GM10266 (cell line): ENCODE measurements at regions not wholly inside any gene's neighbourhood (a gene's known extent, or its start where the extent isn't known, plus 50 kb on each side); places are given as distances from the start of the nearest gene placed in this dataset.

Experiments
- DNase-seq: peaks from one replicate; pipeline ENCODE4 v3.0.0; 2012; ENCODE audit errors: extremely low spot score
- TF ChIP-seq, protein P1 (sequence below): IDR thresholded peaks from 2 replicates; pipeline ENCODE4 v1.5.1; 2012; ENCODE audit warnings: mild to moderate bottlenecking, low read depth; ENCODE audit not compliant: control insufficient read depth, insufficient read depth; ENCODE audit errors: missing control alignments

DNA sequence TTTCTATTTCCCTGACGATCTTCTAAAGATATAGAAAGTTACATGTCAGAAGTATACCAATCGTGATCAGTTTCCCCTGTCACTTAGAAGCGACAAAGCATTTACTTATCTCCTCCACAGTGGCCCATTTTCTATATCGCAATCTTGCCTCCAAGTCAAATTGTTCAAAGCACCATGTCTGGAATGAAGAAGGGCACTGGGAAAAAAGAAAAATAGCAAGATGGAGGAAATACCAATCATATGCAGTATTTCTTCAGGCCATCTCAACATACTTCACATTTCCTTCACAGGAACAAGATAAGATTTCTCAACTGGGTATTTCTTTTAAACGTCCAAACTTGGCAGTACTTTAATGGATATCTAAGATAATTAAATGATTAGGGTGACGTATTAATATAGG lies 63.3 kb upstream of the IL6 start:
- no peak for DNase-seq
- TF ChIP-seq, protein P1, sequence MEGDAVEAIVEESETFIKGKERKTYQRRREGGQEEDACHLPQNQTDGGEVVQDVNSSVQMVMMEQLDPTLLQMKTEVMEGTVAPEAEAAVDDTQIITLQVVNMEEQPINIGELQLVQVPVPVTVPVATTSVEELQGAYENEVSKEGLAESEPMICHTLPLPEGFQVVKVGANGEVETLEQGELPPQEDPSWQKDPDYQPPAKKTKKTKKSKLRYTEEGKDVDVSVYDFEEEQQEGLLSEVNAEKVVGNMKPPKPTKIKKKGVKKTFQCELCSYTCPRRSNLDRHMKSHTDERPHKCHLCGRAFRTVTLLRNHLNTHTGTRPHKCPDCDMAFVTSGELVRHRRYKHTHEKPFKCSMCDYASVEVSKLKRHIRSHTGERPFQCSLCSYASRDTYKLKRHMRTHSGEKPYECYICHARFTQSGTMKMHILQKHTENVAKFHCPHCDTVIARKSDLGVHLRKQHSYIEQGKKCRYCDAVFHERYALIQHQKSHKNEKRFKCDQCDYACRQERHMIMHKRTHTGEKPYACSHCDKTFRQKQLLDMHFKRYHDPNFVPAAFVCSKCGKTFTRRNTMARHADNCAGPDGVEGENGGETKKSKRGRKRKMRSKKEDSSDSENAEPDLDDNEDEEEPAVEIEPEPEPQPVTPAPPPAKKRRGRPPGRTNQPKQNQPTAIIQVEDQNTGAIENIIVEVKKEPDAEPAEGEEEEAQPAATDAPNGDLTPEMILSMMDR = no peak

DNA sequence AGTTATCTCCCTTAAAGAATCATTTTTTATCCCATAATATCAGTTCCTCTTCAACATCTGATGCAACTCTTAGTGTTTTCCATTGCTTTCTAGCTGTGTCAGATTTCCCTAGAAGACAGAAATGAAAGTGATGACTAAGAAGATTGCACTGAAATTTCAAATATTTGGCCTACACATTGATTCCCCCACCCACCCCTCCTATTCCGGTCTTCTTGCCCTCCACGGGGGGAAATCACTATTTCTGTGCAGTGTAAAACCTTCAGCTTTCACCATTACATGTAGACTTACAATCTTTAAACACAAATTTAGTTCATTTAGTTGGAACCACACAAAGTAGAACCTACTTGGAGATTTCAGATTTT lies 63.7 kb upstream of the IL6 start:
- TF ChIP-seq, protein P1 = no peak
- DNase-seq = no peak

DNA sequence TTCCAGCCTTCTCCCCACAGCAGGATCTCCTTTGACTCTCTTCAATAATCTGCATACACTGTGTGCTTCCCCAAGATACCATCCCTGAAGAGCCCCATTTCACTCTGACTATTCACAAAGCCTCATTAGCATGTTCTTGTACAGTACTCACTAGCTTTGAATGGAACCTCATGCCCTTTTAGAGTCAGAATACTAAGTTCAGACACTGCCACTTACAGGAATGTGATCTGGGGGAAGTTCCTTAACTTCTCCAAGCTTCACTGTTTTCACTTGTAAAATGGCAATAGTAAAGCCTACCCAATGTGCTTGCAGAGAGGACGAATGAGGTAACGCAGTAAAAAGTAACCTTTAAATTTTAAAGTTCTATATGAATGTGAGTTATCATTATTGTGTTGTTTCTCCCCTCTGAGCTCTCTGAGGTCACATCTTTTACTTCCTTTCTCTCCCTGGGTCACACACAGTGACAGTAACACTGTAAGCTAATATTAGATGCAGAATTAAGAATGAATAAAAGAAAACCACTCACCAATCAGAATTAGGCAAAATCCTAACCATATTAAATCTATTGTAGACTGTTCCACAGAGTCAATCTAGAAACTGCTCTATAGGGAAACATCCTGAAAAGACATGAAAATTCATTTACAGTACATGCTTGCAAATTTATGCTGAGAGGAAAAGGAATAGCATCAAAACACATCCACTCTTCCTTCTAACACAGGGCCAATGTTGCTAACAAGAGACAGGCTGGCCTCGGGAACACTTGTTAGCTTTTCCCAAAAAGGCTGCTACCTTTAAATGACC lies 64.2 kb upstream of the IL6 start:
- TF ChIP-seq, protein P1 = no peak
- no peak for DNase-seq

DNA sequence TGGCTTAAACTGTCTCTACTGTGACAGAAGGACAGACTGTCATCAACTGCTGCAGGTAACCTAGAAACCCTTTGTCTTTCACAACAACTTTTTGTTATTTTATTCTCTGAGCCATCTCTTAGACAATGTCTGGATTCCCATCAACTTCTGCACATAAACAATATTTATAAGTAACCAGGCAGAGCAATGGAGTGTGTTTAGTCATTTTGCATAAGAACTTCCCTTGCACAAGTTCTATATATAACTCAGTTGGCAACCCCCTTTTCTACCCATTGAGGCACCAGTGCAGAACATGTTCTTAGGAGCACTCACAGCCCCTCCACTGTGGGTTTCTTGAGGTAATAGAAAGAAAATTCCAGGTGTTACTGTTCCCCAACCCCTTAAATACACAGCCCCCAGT lies 65.0 kb upstream of the IL6 start:
- TF ChIP-seq, protein P1 = no peak
- DNase-seq = no peak

DNA sequence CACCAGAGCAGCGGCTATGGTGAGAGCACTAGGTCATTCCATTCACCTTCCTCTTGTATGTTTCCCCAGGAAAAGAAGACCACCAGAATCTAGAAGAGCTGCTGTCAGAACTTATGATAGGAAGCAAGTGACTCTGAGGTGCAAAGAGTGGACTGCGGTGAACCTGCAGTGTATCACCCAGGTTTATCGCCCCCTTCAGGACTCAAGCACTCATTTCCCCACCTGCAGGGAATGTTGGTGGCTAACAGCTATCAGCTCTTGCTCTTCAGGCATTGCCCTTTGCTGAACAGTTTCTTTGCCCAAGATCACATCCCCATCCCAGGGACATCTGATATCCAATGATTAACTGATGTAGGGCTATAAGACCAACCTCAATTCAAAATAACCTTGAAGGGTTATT lies 66.3 kb upstream of the IL6 start:
- no peak for DNase-seq
- TF ChIP-seq, protein P1 = peak; percentile 53

DNA sequence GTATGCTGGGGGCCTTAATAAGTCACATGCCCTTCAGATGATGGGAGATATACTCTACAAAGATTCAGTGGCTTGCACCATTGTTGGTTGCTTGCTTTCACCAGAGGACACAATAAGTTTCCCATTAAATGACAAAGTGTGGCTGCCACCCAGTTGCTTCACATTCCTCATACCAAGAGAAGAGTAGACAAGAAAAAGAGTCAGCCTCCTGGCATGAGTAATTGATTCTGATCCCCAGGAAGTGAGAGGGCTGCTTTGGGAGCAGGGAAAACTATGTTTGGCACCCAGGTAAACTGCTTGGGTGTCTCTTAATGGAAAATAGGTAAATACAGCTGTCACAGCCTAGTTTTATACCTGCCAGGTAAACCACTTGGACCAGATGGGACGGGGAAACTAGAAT lies 66.7 kb upstream of the IL6 start:
- DNase-seq = no peak
- TF ChIP-seq, protein P1 = no peak

DNA sequence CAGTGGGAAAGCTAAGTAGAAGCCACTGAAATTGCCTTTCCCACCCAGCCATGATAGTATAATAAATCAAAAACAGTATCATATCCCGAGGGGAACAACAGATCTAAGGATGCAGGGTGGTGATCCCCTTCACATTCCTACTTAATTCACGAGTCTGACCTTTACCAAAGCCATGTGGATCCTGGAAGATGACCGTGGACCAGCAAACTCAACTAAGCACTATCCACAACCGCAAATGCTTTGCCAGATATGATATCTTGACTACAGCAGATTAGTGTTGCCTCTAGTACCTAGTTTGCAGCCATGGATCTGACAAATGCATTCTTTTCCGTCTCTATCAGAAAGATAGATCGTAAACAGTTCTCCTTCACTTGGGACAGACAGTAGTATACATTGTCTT lies 67.3 kb upstream of the IL6 start:
- DNase-seq = no peak
- TF ChIP-seq, protein P1 = no peak
